Spleen (tissue), 11 donors: ENCODE measurements at regions not wholly inside any gene's neighbourhood (a gene's known extent, or its start where the extent isn't known, plus 50 kb on each side); places are given as distances from the start of the nearest gene placed in this dataset.

ENCODE experiments used
- DNase-seq: peaks from one replicate; pipeline ENCODE4 v3.0.0-alpha.2; 2020
- H3K27ac ChIP-seq, 8 donors: fragments of 200-600 bp; sonication (generic) in 7 of 8; 1 replicate in 4 of 8; 2 replicates in 4 of 8; pipeline versions ENCODE4 v1.5.0 to v1.8.0; 2016 to 2021; ENCODE audit warnings: inconsistent platforms in 4 of 8, mild to moderate bottlenecking in 4 of 8, moderate library complexity in 1 of 8
- H3K27me3 ChIP-seq, 7 donors: fragments of 200-600 bp; sonication (generic) in 6 of 7; replicated peaks in 1 of 7; 1 replicate in 4 of 7; 2 replicates in 3 of 7; pipeline versions ENCODE4 v1.5.0 to v1.8.0; 2016 to 2021; ENCODE audit warnings: inconsistent platforms in 3 of 7, mild to moderate bottlenecking in 1 of 7
- H3K36me3 ChIP-seq, 6 donors: fragments of 200-600 bp; sonication (generic) in 5 of 6; 1 replicate in 4 of 6; 2 replicates in 2 of 6; pipeline versions ENCODE4 v1.5.0 to v1.8.0; 2016 to 2021; ENCODE audit warnings: inconsistent platforms in 2 of 6
- H3K4me1 ChIP-seq, 6 donors: fragments of 200-600 bp; sonication (generic) in 5 of 6; 1 replicate in 3 of 6; 2 replicates in 3 of 6; pipeline versions ENCODE4 v1.5.0 to v1.8.0; 2016 to 2021; ENCODE audit warnings: inconsistent platforms in 3 of 6
- H3K4me3 ChIP-seq, 8 donors: fragments of 200-600 bp; sonication (generic) in 7 of 8; 1 replicate in 4 of 8; 2 replicates in 4 of 8; pipeline versions ENCODE4 v1.5.0 to v1.8.0; 2016 to 2021; ENCODE audit warnings: inconsistent platforms in 4 of 8, mild to moderate bottlenecking in 4 of 8, moderate library complexity in 2 of 8
- H3K9me3 ChIP-seq, 8 donors: fragments of 200-600 bp; sonication (generic) in 7 of 8; 1 replicate in 4 of 8; 2 replicates in 4 of 8; pipeline versions ENCODE4 v1.5.0 to v1.8.0; 2016 to 2021; ENCODE audit warnings: inconsistent platforms in 4 of 8
- POLR2A ChIP-seq, 3 donors: fragments of 450-650 bp; IDR thresholded peaks; one replicate each; pipeline ENCODE4 v1.5.1; 2017; ENCODE audit warnings: antibody characterized with exemption in 3 of 3, mild to moderate bottlenecking in 1 of 3
- POLR2AphosphoS5 ChIP-seq, 3 donors: sonication (generic); formaldehyde crosslinking; IDR thresholded peaks; one replicate each; pipeline ENCODE4 v1.5.1; 2017; ENCODE audit warnings: antibody characterized with exemption in 3 of 3
- WGBS, 5 donors: extraction: QIAGEN DNeasy Blood & Tissue Kit in 3 of 5; methylation state at CpG; one replicate each; pipeline versions ENCODE4 v1.1.5 to v1.1.7; 2013 to 2018; 5-methylcytosine and 5-hydroxymethylcytosine counted together
- intact Hi-C: fragments of 100-400 bp; cut with DNase I; formaldehyde crosslinking; loops from one replicate; pipeline ENCODE4 v1.15.0; 2023; ENCODE audit warnings: low total_unique reads
- TF ChIP-seq, protein P1 (sequence below), 11 experiments: fragments of 200-600 bp in 7 of 11; fragments of 450-650 bp in 4 of 11; sonication (generic) in 4 of 11; IDR thresholded peaks in 8 of 11; conservative IDR thresholded peaks in 3 of 11; 1 replicate in 7 of 11; 2 replicates in 4 of 11; pipeline versions ENCODE4 v1.4.0 to v1.8.0; 2016 to 2021; ENCODE audit warnings: antibody characterized with exemption in 11 of 11, inconsistent platforms in 4 of 11, mild to moderate bottlenecking in 1 of 11
- donor health status: healthy with polysubstance abuse.
- donor health status: DM: no; HTN: no; CAD: no; lungs with moderate emphysema.
- donor health status: DM: no; HTN: no; CAD: no.
- donor health status: Bipolar disorder and iron deficiency.
- donor health status: healthy.
- donor health status: DM: no; HTN: no; CAD: no.
- donor health status: DM: yes; HTN: yes; CAD: no.

DNA sequence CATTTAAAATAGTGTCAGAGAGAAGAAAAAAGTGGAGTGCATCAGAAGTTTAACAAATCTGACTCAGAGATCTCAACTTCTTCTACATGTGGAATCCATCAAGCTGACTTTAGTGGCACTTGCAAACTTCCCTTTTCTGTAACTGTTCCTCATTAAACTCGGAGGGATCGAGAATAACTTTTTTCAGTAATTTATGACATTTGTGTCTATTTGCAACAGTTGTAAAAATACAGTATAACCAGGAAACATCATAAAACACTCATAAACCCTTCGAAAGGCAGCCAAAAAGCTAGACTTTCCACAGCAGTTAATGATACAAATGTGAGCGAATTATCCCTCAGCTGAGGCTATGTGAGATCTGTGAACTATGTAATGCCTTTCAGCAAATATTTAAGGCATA, 1936.8 kb upstream of the SEL1L start:
- H3K27ac ChIP-seq: no peak overlapping the region
- no peaks in the 10 kb centered on the region for H3K36me3 ChIP-seq
- H3K4me3 ChIP-seq: no peak overlapping the region
- H3K27me3 ChIP-seq: no peaks in the 10 kb centered on the region
- intact Hi-C loops: no loop called here
- no peak for TF ChIP-seq POLR2AphosphoS5 (IDR thresholded peaks at IDR 0.05)
- TF ChIP-seq POLR2A (IDR thresholded peaks at IDR 0.05): no peak
- TF ChIP-seq, protein P1, sequence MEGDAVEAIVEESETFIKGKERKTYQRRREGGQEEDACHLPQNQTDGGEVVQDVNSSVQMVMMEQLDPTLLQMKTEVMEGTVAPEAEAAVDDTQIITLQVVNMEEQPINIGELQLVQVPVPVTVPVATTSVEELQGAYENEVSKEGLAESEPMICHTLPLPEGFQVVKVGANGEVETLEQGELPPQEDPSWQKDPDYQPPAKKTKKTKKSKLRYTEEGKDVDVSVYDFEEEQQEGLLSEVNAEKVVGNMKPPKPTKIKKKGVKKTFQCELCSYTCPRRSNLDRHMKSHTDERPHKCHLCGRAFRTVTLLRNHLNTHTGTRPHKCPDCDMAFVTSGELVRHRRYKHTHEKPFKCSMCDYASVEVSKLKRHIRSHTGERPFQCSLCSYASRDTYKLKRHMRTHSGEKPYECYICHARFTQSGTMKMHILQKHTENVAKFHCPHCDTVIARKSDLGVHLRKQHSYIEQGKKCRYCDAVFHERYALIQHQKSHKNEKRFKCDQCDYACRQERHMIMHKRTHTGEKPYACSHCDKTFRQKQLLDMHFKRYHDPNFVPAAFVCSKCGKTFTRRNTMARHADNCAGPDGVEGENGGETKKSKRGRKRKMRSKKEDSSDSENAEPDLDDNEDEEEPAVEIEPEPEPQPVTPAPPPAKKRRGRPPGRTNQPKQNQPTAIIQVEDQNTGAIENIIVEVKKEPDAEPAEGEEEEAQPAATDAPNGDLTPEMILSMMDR (IDR thresholded peaks at IDR 0.05 in 8 of 11, conservative IDR thresholded peaks at IDR 0.05 in 3 of 11): no peak
- 29 to 33% (median 31%) methylated on average over 4 of the region's 4 CpGs for WGBS, 5 donors
- H3K4me1 ChIP-seq: no peaks in the 10 kb centered on the region
- DNase-seq: no peak
- no peaks in the 10 kb centered on the region for H3K9me3 ChIP-seq

- no peaks in the 10 kb centered on the region for H3K36me3 ChIP-seq
- intact Hi-C loops: no loop called here
- H3K4me3 ChIP-seq: no peak overlapping the region
- DNase-seq: no peak
- 79 to 94% (median 84%) methylated on average over 1 of the region's 1 CpG for WGBS, 5 donors
- TF ChIP-seq POLR2AphosphoS5 (IDR thresholded peaks at IDR 0.05): no peak
- no peak for TF ChIP-seq POLR2A (IDR thresholded peaks at IDR 0.05)
- TF ChIP-seq, protein P1 (IDR thresholded peaks at IDR 0.05 in 8 of 11, conservative IDR thresholded peaks at IDR 0.05 in 3 of 11): no peak
- no peaks in the 10 kb centered on the region for H3K9me3 ChIP-seq
- H3K27ac ChIP-seq: no peak overlapping the region
- no peaks in the 10 kb centered on the region for H3K4me1 ChIP-seq
- no peaks in the 10 kb centered on the region for H3K27me3 ChIP-seq
These were observed 1937.5 kb upstream of the SEL1L start for GRCh38 chr14:83470959-83471695.

DNA sequence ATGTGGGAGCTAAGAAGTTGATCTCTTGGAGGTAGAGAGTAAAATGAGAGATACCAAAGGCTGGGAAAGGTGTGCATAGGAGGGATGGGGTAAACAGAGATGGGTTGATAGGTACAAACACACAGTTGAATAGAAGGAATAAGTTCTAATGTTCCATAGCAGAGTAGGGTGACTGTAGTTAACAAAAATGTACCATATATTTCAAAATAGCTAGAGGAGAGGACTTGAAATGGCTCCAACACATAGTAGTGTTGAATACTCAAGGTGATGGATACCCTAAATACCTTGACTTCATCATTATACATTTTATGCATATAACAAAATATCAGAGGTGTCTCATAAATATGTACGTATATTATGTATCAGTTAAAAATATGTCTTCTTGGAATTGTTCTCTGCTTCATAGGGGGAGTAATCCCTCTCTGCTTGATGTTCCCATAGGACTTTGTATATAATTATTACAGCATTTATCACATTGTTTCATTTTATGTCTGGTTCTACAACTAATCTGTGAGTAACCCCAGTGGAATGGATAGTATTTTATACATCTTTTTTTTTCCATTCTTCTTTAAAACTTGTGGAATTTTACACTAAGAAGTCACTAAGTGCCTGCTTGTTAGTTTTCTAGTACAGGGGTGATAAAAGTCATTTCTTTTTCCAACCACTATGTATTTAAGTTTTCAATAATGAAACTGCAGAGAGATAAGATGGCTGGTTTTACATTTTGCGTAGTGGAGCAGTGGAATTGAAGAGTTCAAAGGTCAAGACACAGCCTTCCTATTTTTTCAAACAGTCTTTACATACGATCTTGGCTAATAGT, 1940.0 kb upstream of the SEL1L start:
- Histone ChIP-seq H3K27me3 (no peaks in the 10 kb centered on the region), H3K4me3 (no peak overlapping the region), H3K27ac (no peak overlapping the region), H3K36me3 (no peaks in the 10 kb centered on the region), H3K9me3 (no peaks in the 10 kb centered on the region), H3K4me1 (no peaks in the 10 kb centered on the region)
- TF ChIP-seq POLR2A (IDR thresholded peaks at IDR 0.05) (no peak), POLR2AphosphoS5 (IDR thresholded peaks at IDR 0.05) (no peak)
- TF ChIP-seq, protein P1 (IDR thresholded peaks at IDR 0.05 in 8 of 11, conservative IDR thresholded peaks at IDR 0.05 in 3 of 11): no peak
- 71 to 78% (median 76%) methylated on average over 3 of the region's 3 CpGs for WGBS, 5 donors
- intact Hi-C loops: no loop called here
- no peak for DNase-seq

DNA sequence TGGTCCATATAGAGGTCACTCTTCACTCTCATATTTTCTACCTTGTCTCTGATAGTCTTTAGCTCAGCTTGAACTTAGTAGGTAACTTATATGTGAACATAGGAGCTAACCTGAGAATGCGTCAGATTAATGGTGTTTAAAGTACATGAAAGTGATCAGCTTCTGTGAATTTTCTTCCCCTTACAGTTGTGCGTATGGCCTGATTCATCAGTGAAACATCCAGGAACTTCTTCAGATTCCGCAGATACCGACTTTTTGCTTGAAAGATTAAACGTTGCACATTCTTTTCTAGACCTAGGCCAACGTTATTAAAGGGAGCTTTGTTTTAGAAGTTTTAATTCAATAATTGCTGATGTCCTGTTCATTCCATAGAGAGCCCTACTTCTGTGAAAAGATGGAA, 1945.1 kb upstream of the SEL1L start:
- no peaks in the 10 kb centered on the region for H3K9me3 ChIP-seq
- no peak overlapping the region for H3K4me3 ChIP-seq
- no peaks in the 10 kb centered on the region for H3K27me3 ChIP-seq
- no peaks in the 10 kb centered on the region for H3K36me3 ChIP-seq
- 83 to 93% (median 85%) methylated on average over 6 of the region's 6 CpGs for WGBS, 5 donors
- intact Hi-C loops: no loop called here
- H3K4me1 ChIP-seq: no peaks in the 10 kb centered on the region
- DNase-seq: no peak
- TF ChIP-seq POLR2A (IDR thresholded peaks at IDR 0.05) (no peak), POLR2AphosphoS5 (IDR thresholded peaks at IDR 0.05) (no peak)
- TF ChIP-seq, protein P1 (IDR thresholded peaks at IDR 0.05 in 8 of 11, conservative IDR thresholded peaks at IDR 0.05 in 3 of 11): no peak
- H3K27ac ChIP-seq: no peak overlapping the region
